ENCODE measurements at regions not wholly inside any gene's neighbourhood (a gene's known extent, or its start where the extent isn't known, plus 50 kb on each side); places are given as distances from the start of the nearest gene placed in this dataset.
"Not testable (repeated sequence)": the region's sequence is repeated elsewhere in the genome, so short reads cannot be mapped to it uniquely, and the experiment has no call there.

DNA sequence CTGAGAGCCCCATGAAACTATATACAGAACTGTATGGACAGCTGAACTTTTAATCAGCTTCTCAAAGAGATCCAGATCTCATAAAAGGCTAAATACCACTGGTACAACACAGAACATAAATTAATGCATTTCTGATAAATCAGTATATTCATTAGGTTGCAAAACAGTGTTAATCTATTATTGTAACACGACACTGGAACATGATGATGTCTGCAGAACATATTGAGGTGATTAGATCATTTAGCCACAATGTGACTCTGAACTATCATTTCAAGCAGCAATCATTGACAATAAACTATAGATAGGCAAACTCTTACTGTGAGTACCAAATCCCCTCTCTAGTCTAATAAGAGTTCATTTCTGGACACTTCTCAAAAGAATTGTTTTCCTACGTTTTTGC is 50.3 kb downstream of the GASK1B start:
- peak; percentile 27 for DNase-seq (ENCODE audit: low read depth)
- H3K4me3 ChIP-seq (ENCODE audit: low read depth, low read length), result no peak overlapping the region
- TF ChIP-seq CTCF (IDR thresholded peaks at IDR 0.05; ENCODE audit: insufficient read depth, low read length), result no peak

GRCh38 chr4:158121161-158121579 is 51.7 kb downstream of the GASK1B start:
- no peak for TF ChIP-seq CTCF (IDR thresholded peaks at IDR 0.05; ENCODE audit: insufficient read depth, low read length)
- no peak overlapping the region for H3K4me3 ChIP-seq (ENCODE audit: low read depth, low read length)
- DNase-seq (ENCODE audit: low read depth), result peak; percentile 100

GRCh38 chr4:158120645-158121151 is 52.1 kb downstream of the GASK1B start:
- H3K4me3 ChIP-seq (ENCODE audit: low read depth, low read length), result not testable (repeated sequence)
- DNase-seq (ENCODE audit: low read depth), result peak; percentile 96

DNA sequence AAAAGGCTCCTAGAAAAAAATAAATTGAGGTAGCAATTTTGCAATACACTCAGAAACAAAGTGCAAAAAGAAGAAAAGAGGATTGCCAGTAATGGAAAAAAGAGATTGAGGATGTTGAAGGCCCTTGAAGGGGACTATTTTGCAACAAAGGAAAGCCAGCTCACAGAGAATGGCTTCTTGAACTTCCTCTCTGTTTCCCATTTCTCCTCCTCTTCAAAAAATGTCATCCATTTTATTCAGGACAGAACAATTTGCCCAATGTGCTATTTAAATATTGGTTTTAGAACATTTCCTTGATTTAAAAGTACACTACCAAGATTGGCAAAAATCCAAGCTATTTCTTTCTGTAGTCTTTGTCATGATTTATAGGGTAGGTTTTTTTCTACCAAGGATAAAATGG is 60.2 kb downstream of the GASK1B start:
- DNase-seq (ENCODE audit: low read depth), result peak; percentile 35
- no peak for TF ChIP-seq CTCF (IDR thresholded peaks at IDR 0.05; ENCODE audit: insufficient read depth, low read length)
- no peak overlapping the region for H3K4me3 ChIP-seq (ENCODE audit: low read depth, low read length)

DNA sequence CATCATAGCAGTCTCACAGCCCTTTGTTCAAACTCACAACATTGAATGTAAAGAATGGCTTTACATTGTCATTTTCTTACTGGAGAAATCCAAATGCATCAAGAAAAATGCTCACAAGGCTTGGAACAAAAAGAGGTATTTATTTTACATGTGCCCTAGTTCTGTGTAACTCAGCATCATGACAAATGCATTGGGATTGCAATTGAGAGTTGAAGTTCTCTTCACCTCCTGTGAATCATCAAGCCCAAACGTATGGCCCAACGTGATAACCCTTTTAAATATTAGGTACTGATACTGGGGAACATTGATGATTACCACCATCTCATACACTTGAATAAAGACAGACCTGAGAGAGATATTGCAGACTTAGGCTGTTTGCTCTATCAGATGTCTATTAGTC is 61.6 kb downstream of the GASK1B start:
- TF ChIP-seq CTCF (IDR thresholded peaks at IDR 0.05; ENCODE audit: insufficient read depth, low read length), result no peak
- peak; percentile 20 for DNase-seq (ENCODE audit: low read depth)
- H3K4me3 ChIP-seq (ENCODE audit: low read depth, low read length), result no peak overlapping the region

- H3K4me3 ChIP-seq (ENCODE audit: low read depth, low read length), result no peak overlapping the region
- TF ChIP-seq CTCF (IDR thresholded peaks at IDR 0.05; ENCODE audit: insufficient read depth, low read length), result no peak
- DNase-seq (ENCODE audit: low read depth), result no peak
Observed at GRCh38 chr4:158102904-158103303, 69.9 kb downstream of the GASK1B start.

DNA sequence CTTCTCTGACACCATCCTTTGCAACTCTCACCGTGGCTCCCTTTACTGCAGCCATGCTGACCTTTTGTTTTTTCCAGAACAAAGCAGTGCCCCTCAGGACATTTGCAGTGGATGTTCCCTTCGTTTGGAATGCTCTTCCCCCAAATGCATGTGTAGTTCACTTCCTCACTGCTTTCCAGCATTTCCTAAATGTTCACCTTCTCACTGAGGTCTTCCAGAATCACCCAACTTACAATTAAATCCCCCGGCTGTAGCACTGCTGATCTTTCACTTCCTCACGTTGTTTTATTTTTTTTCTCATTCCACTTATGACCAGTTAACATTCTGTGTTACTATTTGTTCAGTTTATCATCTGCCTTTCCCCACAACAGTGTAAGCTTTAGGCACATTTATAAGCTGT is 73.1 kb downstream of the GASK1B start:
- no peak for DNase-seq (ENCODE audit: low read depth)
- no peak for TF ChIP-seq CTCF (IDR thresholded peaks at IDR 0.05; ENCODE audit: insufficient read depth, low read length)
- no peak overlapping the region for H3K4me3 ChIP-seq (ENCODE audit: low read depth, low read length)

Measured in fibroblast of the aortic adventitia (primary cell).